ENCODE measurements at regions not wholly inside any gene's neighbourhood (a gene's known extent, or its start where the extent isn't known, plus 50 kb on each side); places are given as distances from the start of the nearest gene placed in this dataset.
"Not testable (repeated sequence)": the region's sequence is repeated elsewhere in the genome, so short reads cannot be mapped to it uniquely, and the experiment has no call there.

GRCh38 chr12:93008044-93008778 is 79.1 kb upstream of the EEA1 start:
- TF ChIP-seq POLR2A (IDR thresholded peaks at IDR 0.05) (no peak), CTCF (IDR thresholded peaks at IDR 0.05) (no peak)
- no peak for DNase-seq (ENCODE audit: low spot score in 2 of 2)
- 84 to 92% methylated on average over 3 of the region's 3 CpGs for WGBS, 2 donors
- intact Hi-C loops (cut with DNase I; ENCODE audit: low total_unique reads) = no loop called here
- H3K4me3 ChIP-seq (ENCODE audit: low read depth, poor library complexity, severe bottlenecking) = no peak overlapping the region

GRCh38 chr12:93008880-93009279 is 79.8 kb upstream of the EEA1 start:
- 89 to 90% methylated on average over 7 of the region's 7 CpGs for WGBS, 2 donors
- intact Hi-C loops (cut with DNase I; ENCODE audit: low total_unique reads) = not testable (repeated sequence)

GRCh38 chr12:93009533-93009932 is 80.4 kb upstream of the EEA1 start:
- WGBS, 2 donors = 95 to 96% methylated on average over 3 of the region's 3 CpGs
- intact Hi-C loops (cut with DNase I; ENCODE audit: low total_unique reads) = no loop called here
- TF ChIP-seq CTCF (IDR thresholded peaks at IDR 0.05) = no peak
- no peak for DNase-seq (ENCODE audit: low spot score in 2 of 2)
- no peak overlapping the region for H3K4me3 ChIP-seq (ENCODE audit: low read depth, poor library complexity, severe bottlenecking)

More at GRCh38 chr12:93008880-93009279, 79.8 kb upstream of the EEA1 start:
- H3K4me3 ChIP-seq (ENCODE audit: low read depth, poor library complexity, severe bottlenecking); DNase-seq (ENCODE audit: low spot score in 2 of 2): not testable (repeated sequence)

GRCh38 chr12:93010461-93010860 is 81.4 kb upstream of the EEA1 start:
- no peak overlapping the region for H3K4me3 ChIP-seq (ENCODE audit: low read depth, poor library complexity, severe bottlenecking)
- WGBS, 2 donors = 86 to 88% methylated on average over 2 of the region's 2 CpGs
- intact Hi-C loops (cut with DNase I; ENCODE audit: low total_unique reads) = no loop called here
- TF ChIP-seq POLR2A (IDR thresholded peaks at IDR 0.05) (no peak), CTCF (IDR thresholded peaks at IDR 0.05) (no peak)
- no peak for DNase-seq (ENCODE audit: low spot score in 2 of 2)

GRCh38 chr12:93011100-93011499 is 82.0 kb upstream of the EEA1 start:
- DNase-seq (ENCODE audit: low spot score in 2 of 2) = no peak
- H3K4me3 ChIP-seq (ENCODE audit: low read depth, poor library complexity, severe bottlenecking) = no peak overlapping the region
- TF ChIP-seq CTCF (IDR thresholded peaks at IDR 0.05) (no peak), POLR2A (IDR thresholded peaks at IDR 0.05) (no peak)
- intact Hi-C loops (cut with DNase I; ENCODE audit: low total_unique reads) = no loop called here
- WGBS, 2 donors = 95 to 99% methylated on average over 10 of the region's 10 CpGs

- intact Hi-C loops (cut with DNase I; ENCODE audit: low total_unique reads) = no loop called here
- no peak for DNase-seq (ENCODE audit: low spot score in 2 of 2)
- no peak overlapping the region for H3K4me3 ChIP-seq (ENCODE audit: low read depth, poor library complexity, severe bottlenecking)
- no peak for TF ChIP-seq POLR2A (IDR thresholded peaks at IDR 0.05)
- TF ChIP-seq CTCF (IDR thresholded peaks at IDR 0.05) = no peak
- 47 to 59% methylated on average over 4 of the region's 4 CpGs for WGBS, 2 donors
Measured at GRCh38 chr12:93015871-93016751, 87.0 kb upstream of the EEA1 start.
